ENCODE measurements at regions not wholly inside any gene's neighbourhood (a gene's known extent, or its start where the extent isn't known, plus 50 kb on each side); places are given as distances from the start of the nearest gene placed in this dataset.

- Histone ChIP-seq H3K9me3 (ENCODE audit: control insufficient read depth in 1 of 2, low read length in 2 of 2) (no peaks in the 10 kb centered on the region), H3K36me3 (ENCODE audit: control insufficient read depth in 1 of 2, insufficient read depth in 2 of 2, low read length in 2 of 2) (no peaks in the 10 kb centered on the region), H3K27me3 (ENCODE audit: low read depth, low read length) (no peaks in the 10 kb centered on the region), H3K4me3 (ENCODE audit: low read depth in 1 of 2, low read length in 2 of 2) (no peak overlapping the region), H3K4me1 (ENCODE audit: control insufficient read depth in 1 of 2, insufficient read depth in 2 of 2, low read length in 2 of 2) (no peaks in the 10 kb centered on the region), H3K27ac (ENCODE audit: low read length) (no peak overlapping the region)
Measured at GRCh38 chr2:35033748-35034147, 1321.8 kb upstream of the CRIM1 start.

- H3K9me3 ChIP-seq (ENCODE audit: control insufficient read depth in 1 of 2, low read length in 2 of 2) = no peaks in the 10 kb centered on the region
- H3K36me3 ChIP-seq (ENCODE audit: control insufficient read depth in 1 of 2, insufficient read depth in 2 of 2, low read length in 2 of 2) = no peaks in the 10 kb centered on the region
- H3K4me3 ChIP-seq (ENCODE audit: low read depth in 1 of 2, low read length in 2 of 2) = no peak overlapping the region
- H3K27me3 ChIP-seq (ENCODE audit: low read depth, low read length) = no peaks in the 10 kb centered on the region
- H3K27ac ChIP-seq (ENCODE audit: low read length) = no peak overlapping the region
- H3K4me1 ChIP-seq (ENCODE audit: control insufficient read depth in 1 of 2, insufficient read depth in 2 of 2, low read length in 2 of 2) = no peaks in the 10 kb centered on the region
Measured at GRCh38 chr2:35023545-35023944, 1332.0 kb upstream of the CRIM1 start.

- Histone ChIP-seq H3K4me3 (ENCODE audit: low read depth in 1 of 2, low read length in 2 of 2) (no peak overlapping the region), H3K27me3 (ENCODE audit: low read depth, low read length) (no peaks in the 10 kb centered on the region), H3K36me3 (ENCODE audit: control insufficient read depth in 1 of 2, insufficient read depth in 2 of 2, low read length in 2 of 2) (no peaks in the 10 kb centered on the region), H3K9me3 (ENCODE audit: control insufficient read depth in 1 of 2, low read length in 2 of 2) (no peaks in the 10 kb centered on the region), H3K27ac (ENCODE audit: low read length) (no peak overlapping the region), H3K4me1 (ENCODE audit: control insufficient read depth in 1 of 2, insufficient read depth in 2 of 2, low read length in 2 of 2) (no peaks in the 10 kb centered on the region)
Measured at GRCh38 chr2:35000453-35000852, 1355.1 kb upstream of the CRIM1 start.

- Histone ChIP-seq H3K27me3 (ENCODE audit: low read depth, low read length) (no peaks in the 10 kb centered on the region), H3K9me3 (ENCODE audit: control insufficient read depth in 1 of 2, low read length in 2 of 2) (no peaks in the 10 kb centered on the region), H3K4me1 (ENCODE audit: control insufficient read depth in 1 of 2, insufficient read depth in 2 of 2, low read length in 2 of 2) (no peaks in the 10 kb centered on the region), H3K27ac (ENCODE audit: low read length) (no peak overlapping the region), H3K36me3 (ENCODE audit: control insufficient read depth in 1 of 2, insufficient read depth in 2 of 2, low read length in 2 of 2) (no peaks in the 10 kb centered on the region), H3K4me3 (ENCODE audit: low read depth in 1 of 2, low read length in 2 of 2) (no peak overlapping the region)
Measured at GRCh38 chr2:34998741-34999140, 1356.8 kb upstream of the CRIM1 start.

GRCh38 chr2:34997779-34998178 lies 1357.8 kb upstream of the CRIM1 start:
- Histone ChIP-seq H3K4me1 (ENCODE audit: control insufficient read depth in 1 of 2, insufficient read depth in 2 of 2, low read length in 2 of 2) (no peaks in the 10 kb centered on the region), H3K27ac (ENCODE audit: low read length) (no peak overlapping the region), H3K9me3 (ENCODE audit: control insufficient read depth in 1 of 2, low read length in 2 of 2) (no peaks in the 10 kb centered on the region)

GRCh38 chr2:34995196-34995595 lies 1360.4 kb upstream of the CRIM1 start:
- Histone ChIP-seq H3K4me3 (ENCODE audit: low read depth in 1 of 2, low read length in 2 of 2) (no peak overlapping the region), H3K27ac (ENCODE audit: low read length) (no peak overlapping the region), H3K9me3 (ENCODE audit: control insufficient read depth in 1 of 2, low read length in 2 of 2) (no peaks in the 10 kb centered on the region), H3K4me1 (ENCODE audit: control insufficient read depth in 1 of 2, insufficient read depth in 2 of 2, low read length in 2 of 2) (no peaks in the 10 kb centered on the region), H3K36me3 (ENCODE audit: control insufficient read depth in 1 of 2, insufficient read depth in 2 of 2, low read length in 2 of 2) (no peaks in the 10 kb centered on the region), H3K27me3 (ENCODE audit: low read depth, low read length) (no peaks in the 10 kb centered on the region)

More at GRCh38 chr2:34997779-34998178, 1357.8 kb upstream of the CRIM1 start:
- H3K4me3 ChIP-seq (ENCODE audit: low read depth in 1 of 2, low read length in 2 of 2) = no peak overlapping the region
- no peaks in the 10 kb centered on the region for H3K27me3 ChIP-seq (ENCODE audit: low read depth, low read length)
- no peaks in the 10 kb centered on the region for H3K36me3 ChIP-seq (ENCODE audit: control insufficient read depth in 1 of 2, insufficient read depth in 2 of 2, low read length in 2 of 2)

GRCh38 chr2:34991508-34992274 lies 1363.9 kb upstream of the CRIM1 start:
- Histone ChIP-seq H3K36me3 (ENCODE audit: control insufficient read depth in 1 of 2, insufficient read depth in 2 of 2, low read length in 2 of 2) (no peaks in the 10 kb centered on the region), H3K4me1 (ENCODE audit: control insufficient read depth in 1 of 2, insufficient read depth in 2 of 2, low read length in 2 of 2) (no peaks in the 10 kb centered on the region), H3K27ac (ENCODE audit: low read length) (no peak overlapping the region), H3K4me3 (ENCODE audit: low read depth in 1 of 2, low read length in 2 of 2) (no peak overlapping the region), H3K9me3 (ENCODE audit: control insufficient read depth in 1 of 2, low read length in 2 of 2) (no peaks in the 10 kb centered on the region), H3K27me3 (ENCODE audit: low read depth, low read length) (no peaks in the 10 kb centered on the region)

- Histone ChIP-seq H3K36me3 (ENCODE audit: control insufficient read depth in 1 of 2, insufficient read depth in 2 of 2, low read length in 2 of 2) (no peaks in the 10 kb centered on the region), H3K9me3 (ENCODE audit: control insufficient read depth in 1 of 2, low read length in 2 of 2) (no peaks in the 10 kb centered on the region), H3K4me1 (ENCODE audit: control insufficient read depth in 1 of 2, insufficient read depth in 2 of 2, low read length in 2 of 2) (no peaks in the 10 kb centered on the region), H3K27ac (ENCODE audit: low read length) (no peak overlapping the region), H3K4me3 (ENCODE audit: low read depth in 1 of 2, low read length in 2 of 2) (no peak overlapping the region), H3K27me3 (ENCODE audit: low read depth, low read length) (no peaks in the 10 kb centered on the region)
Measured at GRCh38 chr2:34985474-34985873, 1370.1 kb upstream of the CRIM1 start.

GRCh38 chr2:34980689-34981088 lies 1374.9 kb upstream of the CRIM1 start:
- H3K36me3 ChIP-seq (ENCODE audit: control insufficient read depth in 1 of 2, insufficient read depth in 2 of 2, low read length in 2 of 2) = no peaks in the 10 kb centered on the region
- no peaks in the 10 kb centered on the region for H3K4me1 ChIP-seq (ENCODE audit: control insufficient read depth in 1 of 2, insufficient read depth in 2 of 2, low read length in 2 of 2)
- H3K9me3 ChIP-seq (ENCODE audit: control insufficient read depth in 1 of 2, low read length in 2 of 2) = no peaks in the 10 kb centered on the region
- no peak overlapping the region for H3K4me3 ChIP-seq (ENCODE audit: low read depth in 1 of 2, low read length in 2 of 2)
- H3K27ac ChIP-seq (ENCODE audit: low read length) = no peak overlapping the region
- no peaks in the 10 kb centered on the region for H3K27me3 ChIP-seq (ENCODE audit: low read depth, low read length)

GRCh38 chr2:34979148-34979547 lies 1376.4 kb upstream of the CRIM1 start:
- H3K9me3 ChIP-seq (ENCODE audit: control insufficient read depth in 1 of 2, low read length in 2 of 2) = no peaks in the 10 kb centered on the region
- no peaks in the 10 kb centered on the region for H3K36me3 ChIP-seq (ENCODE audit: control insufficient read depth in 1 of 2, insufficient read depth in 2 of 2, low read length in 2 of 2)
- H3K4me1 ChIP-seq (ENCODE audit: control insufficient read depth in 1 of 2, insufficient read depth in 2 of 2, low read length in 2 of 2) = no peaks in the 10 kb centered on the region
- no peak overlapping the region for H3K27ac ChIP-seq (ENCODE audit: low read length)
- no peak overlapping the region for H3K4me3 ChIP-seq (ENCODE audit: low read depth in 1 of 2, low read length in 2 of 2)
- H3K27me3 ChIP-seq (ENCODE audit: low read depth, low read length) = no peaks in the 10 kb centered on the region

GRCh38 chr2:34961822-34962221 lies 1362.7 kb upstream of the FAM98A start:
- Histone ChIP-seq H3K9me3 (ENCODE audit: control insufficient read depth in 1 of 2, low read length in 2 of 2) (no peaks in the 10 kb centered on the region), H3K27me3 (ENCODE audit: low read depth, low read length) (no peaks in the 10 kb centered on the region), H3K27ac (ENCODE audit: low read length) (no peak overlapping the region), H3K4me3 (ENCODE audit: low read depth in 1 of 2, low read length in 2 of 2) (no peak overlapping the region), H3K36me3 (ENCODE audit: control insufficient read depth in 1 of 2, insufficient read depth in 2 of 2, low read length in 2 of 2) (no peaks in the 10 kb centered on the region), H3K4me1 (ENCODE audit: control insufficient read depth in 1 of 2, insufficient read depth in 2 of 2, low read length in 2 of 2) (no peaks in the 10 kb centered on the region)

- Histone ChIP-seq H3K36me3 (ENCODE audit: control insufficient read depth in 1 of 2, insufficient read depth in 2 of 2, low read length in 2 of 2) (no peaks in the 10 kb centered on the region), H3K4me1 (ENCODE audit: control insufficient read depth in 1 of 2, insufficient read depth in 2 of 2, low read length in 2 of 2) (no peaks in the 10 kb centered on the region), H3K9me3 (ENCODE audit: control insufficient read depth in 1 of 2, low read length in 2 of 2) (no peaks in the 10 kb centered on the region), H3K27ac (ENCODE audit: low read length) (no peak overlapping the region), H3K4me3 (ENCODE audit: low read depth in 1 of 2, low read length in 2 of 2) (no peak overlapping the region), H3K27me3 (ENCODE audit: low read depth, low read length) (no peaks in the 10 kb centered on the region)
Measured at GRCh38 chr2:34954758-34955157, 1355.7 kb upstream of the FAM98A start.
